SK-N-SH (cell line): ENCODE measurements at regions not wholly inside any gene's neighbourhood (a gene's known extent, or its start where the extent isn't known, plus 50 kb on each side); places are given as distances from the start of the nearest gene placed in this dataset.

Experiments used
- EZH2phosphoT487 ChIP-seq: fragments of 200-600 bp; sonication (generic); IDR thresholded peaks from 2 replicates; pipeline ENCODE4 v1.6.1; 2017; ENCODE audit warnings: low read depth, mixed run types, mild to moderate bottlenecking, antibody characterized with exemption, moderate library complexity, borderline replicate concordance
- RXRA ChIP-seq: IDR thresholded peaks from 2 replicates; pipeline ENCODE4 v1.4.0; 2012; ENCODE audit warnings: low read depth, mild to moderate bottlenecking, borderline replicate concordance
- TF ChIP-seq, protein P1 (sequence below): IDR thresholded peaks from 2 replicates; pipeline ENCODE4 v1.6.1; 2012; ENCODE audit warnings: mild to moderate bottlenecking, low read depth, low read length, moderate library complexity
- TF ChIP-seq, protein P2 (sequence below): fragments of 200-600 bp; sonication (generic); IDR thresholded peaks from 2 replicates; pipeline ENCODE4 v1.6.1; 2017; ENCODE audit warnings: antibody characterized with exemption, mild to moderate bottlenecking, moderate library complexity

DNA sequence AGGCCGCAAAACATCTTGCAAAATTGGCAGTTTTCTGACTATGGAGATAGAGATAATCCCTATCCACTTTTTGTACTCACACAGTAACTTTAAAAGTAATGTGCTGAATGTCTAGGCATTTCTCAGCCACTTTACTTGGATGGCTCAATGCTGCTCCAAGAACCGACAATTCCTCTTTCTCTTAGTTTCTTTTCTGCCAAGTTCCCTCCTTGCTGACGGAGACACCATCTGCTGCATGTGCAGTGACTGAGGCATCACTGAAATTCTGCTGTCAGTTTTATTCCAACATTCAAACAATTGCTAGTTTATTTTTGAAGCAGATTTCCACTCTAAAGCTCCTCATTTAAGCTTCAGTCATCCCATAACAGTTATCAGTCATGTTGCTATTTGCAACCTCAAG is 116.0 kb upstream of the RBMS3 start:
- TF ChIP-seq, protein P1, sequence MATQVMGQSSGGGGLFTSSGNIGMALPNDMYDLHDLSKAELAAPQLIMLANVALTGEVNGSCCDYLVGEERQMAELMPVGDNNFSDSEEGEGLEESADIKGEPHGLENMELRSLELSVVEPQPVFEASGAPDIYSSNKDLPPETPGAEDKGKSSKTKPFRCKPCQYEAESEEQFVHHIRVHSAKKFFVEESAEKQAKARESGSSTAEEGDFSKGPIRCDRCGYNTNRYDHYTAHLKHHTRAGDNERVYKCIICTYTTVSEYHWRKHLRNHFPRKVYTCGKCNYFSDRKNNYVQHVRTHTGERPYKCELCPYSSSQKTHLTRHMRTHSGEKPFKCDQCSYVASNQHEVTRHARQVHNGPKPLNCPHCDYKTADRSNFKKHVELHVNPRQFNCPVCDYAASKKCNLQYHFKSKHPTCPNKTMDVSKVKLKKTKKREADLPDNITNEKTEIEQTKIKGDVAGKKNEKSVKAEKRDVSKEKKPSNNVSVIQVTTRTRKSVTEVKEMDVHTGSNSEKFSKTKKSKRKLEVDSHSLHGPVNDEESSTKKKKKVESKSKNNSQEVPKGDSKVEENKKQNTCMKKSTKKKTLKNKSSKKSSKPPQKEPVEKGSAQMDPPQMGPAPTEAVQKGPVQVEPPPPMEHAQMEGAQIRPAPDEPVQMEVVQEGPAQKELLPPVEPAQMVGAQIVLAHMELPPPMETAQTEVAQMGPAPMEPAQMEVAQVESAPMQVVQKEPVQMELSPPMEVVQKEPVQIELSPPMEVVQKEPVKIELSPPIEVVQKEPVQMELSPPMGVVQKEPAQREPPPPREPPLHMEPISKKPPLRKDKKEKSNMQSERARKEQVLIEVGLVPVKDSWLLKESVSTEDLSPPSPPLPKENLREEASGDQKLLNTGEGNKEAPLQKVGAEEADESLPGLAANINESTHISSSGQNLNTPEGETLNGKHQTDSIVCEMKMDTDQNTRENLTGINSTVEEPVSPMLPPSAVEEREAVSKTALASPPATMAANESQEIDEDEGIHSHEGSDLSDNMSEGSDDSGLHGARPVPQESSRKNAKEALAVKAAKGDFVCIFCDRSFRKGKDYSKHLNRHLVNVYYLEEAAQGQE, result no peak
- TF ChIP-seq EZH2phosphoT487, result no peak
- TF ChIP-seq, protein P2, sequence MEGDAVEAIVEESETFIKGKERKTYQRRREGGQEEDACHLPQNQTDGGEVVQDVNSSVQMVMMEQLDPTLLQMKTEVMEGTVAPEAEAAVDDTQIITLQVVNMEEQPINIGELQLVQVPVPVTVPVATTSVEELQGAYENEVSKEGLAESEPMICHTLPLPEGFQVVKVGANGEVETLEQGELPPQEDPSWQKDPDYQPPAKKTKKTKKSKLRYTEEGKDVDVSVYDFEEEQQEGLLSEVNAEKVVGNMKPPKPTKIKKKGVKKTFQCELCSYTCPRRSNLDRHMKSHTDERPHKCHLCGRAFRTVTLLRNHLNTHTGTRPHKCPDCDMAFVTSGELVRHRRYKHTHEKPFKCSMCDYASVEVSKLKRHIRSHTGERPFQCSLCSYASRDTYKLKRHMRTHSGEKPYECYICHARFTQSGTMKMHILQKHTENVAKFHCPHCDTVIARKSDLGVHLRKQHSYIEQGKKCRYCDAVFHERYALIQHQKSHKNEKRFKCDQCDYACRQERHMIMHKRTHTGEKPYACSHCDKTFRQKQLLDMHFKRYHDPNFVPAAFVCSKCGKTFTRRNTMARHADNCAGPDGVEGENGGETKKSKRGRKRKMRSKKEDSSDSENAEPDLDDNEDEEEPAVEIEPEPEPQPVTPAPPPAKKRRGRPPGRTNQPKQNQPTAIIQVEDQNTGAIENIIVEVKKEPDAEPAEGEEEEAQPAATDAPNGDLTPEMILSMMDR, result no peak
- no peak for TF ChIP-seq RXRA
